ENCODE measurements at regions not wholly inside any gene's neighbourhood (a gene's known extent, or its start where the extent isn't known, plus 50 kb on each side); places are given as distances from the start of the nearest gene placed in this dataset.
A peak's percentile ranks its signal among the peaks of the same experiment; 100 is the strongest.

DNA sequence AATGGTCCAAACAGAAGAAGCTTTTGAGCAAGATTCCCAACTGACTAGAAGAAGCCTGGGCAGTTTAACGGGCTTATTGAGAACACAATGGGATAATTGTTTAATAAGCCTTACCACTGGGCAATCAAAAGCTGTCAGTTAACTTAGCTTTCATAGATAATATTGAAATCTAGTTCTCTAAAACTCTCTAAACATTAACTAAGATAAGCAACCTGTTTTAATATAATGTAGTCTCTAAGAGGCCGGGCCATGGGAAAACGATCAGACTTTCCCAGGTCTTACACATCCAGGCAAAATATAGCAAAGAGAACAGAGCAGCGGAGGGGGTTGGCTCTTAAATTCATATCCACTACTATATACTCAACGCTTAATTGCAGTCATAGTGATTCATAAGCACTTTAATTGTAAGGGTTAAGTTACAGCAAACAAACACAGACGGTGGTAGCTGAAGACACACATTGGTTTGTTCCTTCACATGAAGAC, 128.0 kb upstream of the FAM83B start:
- Histone ChIP-seq H3K4me1 (peaks cover 8 to 20% (median 16%) of the 10 kb centered on the region in 3 donors), H3K27ac (peak overlapping the region in 3 of 4 donors; percentile 16 to 56 (median 50)), H3K9me3 (no peaks in the 10 kb centered on the region), H3K36me3 (no peaks in the 10 kb centered on the region), H3K27me3 (no peaks in the 10 kb centered on the region), H3K4me3 (peak overlapping the region in 1 of 4 donors; percentile 6)
- FAIRE-seq (no peak), ATAC-seq (peak; percentile 63 to 88 (median 83)), DNase-seq (peak in 1 of 6 donors; percentile 39)
- TF ChIP-seq, protein P1, sequence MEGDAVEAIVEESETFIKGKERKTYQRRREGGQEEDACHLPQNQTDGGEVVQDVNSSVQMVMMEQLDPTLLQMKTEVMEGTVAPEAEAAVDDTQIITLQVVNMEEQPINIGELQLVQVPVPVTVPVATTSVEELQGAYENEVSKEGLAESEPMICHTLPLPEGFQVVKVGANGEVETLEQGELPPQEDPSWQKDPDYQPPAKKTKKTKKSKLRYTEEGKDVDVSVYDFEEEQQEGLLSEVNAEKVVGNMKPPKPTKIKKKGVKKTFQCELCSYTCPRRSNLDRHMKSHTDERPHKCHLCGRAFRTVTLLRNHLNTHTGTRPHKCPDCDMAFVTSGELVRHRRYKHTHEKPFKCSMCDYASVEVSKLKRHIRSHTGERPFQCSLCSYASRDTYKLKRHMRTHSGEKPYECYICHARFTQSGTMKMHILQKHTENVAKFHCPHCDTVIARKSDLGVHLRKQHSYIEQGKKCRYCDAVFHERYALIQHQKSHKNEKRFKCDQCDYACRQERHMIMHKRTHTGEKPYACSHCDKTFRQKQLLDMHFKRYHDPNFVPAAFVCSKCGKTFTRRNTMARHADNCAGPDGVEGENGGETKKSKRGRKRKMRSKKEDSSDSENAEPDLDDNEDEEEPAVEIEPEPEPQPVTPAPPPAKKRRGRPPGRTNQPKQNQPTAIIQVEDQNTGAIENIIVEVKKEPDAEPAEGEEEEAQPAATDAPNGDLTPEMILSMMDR (IDR thresholded peaks at IDR 0.05) = no peak
- 8 to 12% methylated on average over 6 of the region's 6 CpGs for WGBS, 2 donors
- intact Hi-C loops (cut with DNase I) = loop anchor here in 1 of 3 donors (10.0 kb wide), 1 partner anchor 346 kb away; no protein-coding TSS in a partner anchor

DNA sequence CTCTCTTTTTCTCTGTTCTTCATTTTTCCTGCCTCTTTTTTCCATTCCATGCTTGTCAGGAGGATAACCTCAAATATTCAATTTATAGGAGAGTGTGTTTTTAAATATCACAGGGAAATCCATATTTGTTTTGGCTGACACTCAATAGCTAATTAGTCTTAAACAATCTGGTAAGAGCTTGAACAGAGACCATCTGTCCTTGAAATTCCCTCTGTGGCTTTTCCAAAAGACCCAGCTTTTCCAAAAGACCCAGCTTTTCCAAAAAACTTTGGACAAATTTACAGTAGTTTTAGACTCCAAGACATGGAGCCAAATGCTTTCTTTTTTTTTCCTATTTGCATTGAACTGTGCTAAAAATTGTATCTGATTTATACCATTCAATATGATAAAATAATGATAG, 127.4 kb upstream of the FAM83B start:
- no peak overlapping the region for H3K4me3 ChIP-seq
- no peaks in the 10 kb centered on the region for H3K9me3 ChIP-seq
- no peaks in the 10 kb centered on the region for H3K27me3 ChIP-seq
- intact Hi-C loops (cut with DNase I) = loop anchor here in 1 of 3 donors (10.0 kb wide), 1 partner anchor 346 kb away; no protein-coding TSS in a partner anchor
- FAIRE-seq (no peak), DNase-seq (no peak), ATAC-seq (no peak)
- H3K4me1 ChIP-seq = peaks cover 8 to 20% (median 16%) of the 10 kb centered on the region in 3 donors
- TF ChIP-seq, protein P1 (IDR thresholded peaks at IDR 0.05) = no peak
- H3K27ac ChIP-seq = peak overlapping the region in 2 of 4 donors; percentile 33 to 56
- no peaks in the 10 kb centered on the region for H3K36me3 ChIP-seq

DNA sequence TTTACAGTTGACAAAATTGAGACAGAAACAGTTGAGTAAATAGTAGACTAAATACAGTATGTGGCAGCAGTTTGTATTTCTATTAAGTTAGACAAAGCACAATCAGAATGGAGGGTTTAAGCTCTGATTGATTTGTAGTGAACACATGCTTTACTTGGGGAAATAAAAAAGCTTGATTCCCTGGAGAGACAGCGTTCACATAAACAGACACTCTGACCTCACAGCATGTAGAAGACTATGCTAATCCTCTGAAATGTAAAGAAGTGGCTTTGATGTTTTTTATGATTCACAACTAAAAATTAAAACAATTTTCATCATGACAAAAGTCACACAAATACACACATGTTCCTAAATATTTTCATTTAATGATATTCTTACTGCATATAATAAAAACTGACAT, 126.9 kb upstream of the FAM83B start:
- no peak for FAIRE-seq
- Histone ChIP-seq H3K36me3 (no peaks in the 10 kb centered on the region), H3K27ac (peak overlapping the region in 1 of 4 donors; percentile 56), H3K4me3 (no peak overlapping the region), H3K4me1 (peaks cover 8 to 17% (median 16%) of the 10 kb centered on the region in 3 donors), H3K9me3 (no peaks in the 10 kb centered on the region), H3K27me3 (no peaks in the 10 kb centered on the region)
- intact Hi-C loops (cut with DNase I) = loop anchor here in 1 of 3 donors (10.0 kb wide), 1 partner anchor 345 kb away; no protein-coding TSS in a partner anchor
- TF ChIP-seq, protein P1 (IDR thresholded peaks at IDR 0.05) = no peak
- no peak for DNase-seq
- 0% methylated on average over 1 of the region's 1 CpG for WGBS, 2 donors
- ATAC-seq = no peak

DNA sequence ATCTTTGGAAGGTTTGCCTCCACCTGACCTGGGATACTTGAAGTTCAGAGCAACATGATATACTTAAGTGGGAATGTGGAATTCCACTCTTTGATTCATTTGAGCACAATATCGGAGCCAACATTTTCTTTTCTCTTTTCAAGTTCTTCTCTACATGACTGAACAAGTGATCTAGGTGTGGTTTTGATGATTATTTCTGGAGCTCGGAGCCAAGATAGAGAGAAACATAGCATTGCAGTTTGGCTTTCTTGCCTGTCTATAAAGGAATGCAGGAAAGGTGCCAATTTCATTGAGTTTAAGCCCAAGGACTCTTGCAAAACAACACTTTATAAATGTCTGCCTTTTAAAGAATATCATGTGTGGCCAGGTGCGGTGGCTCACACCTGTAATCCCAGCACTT, 124.2 kb upstream of the FAM83B start:
- Histone ChIP-seq H3K27ac (no peak overlapping the region), H3K27me3 (peaks cover 0 to 4% (median 0%) of the 10 kb centered on the region in 4 donors), H3K4me1 (peaks cover 8 to 17% (median 16%) of the 10 kb centered on the region in 3 donors), H3K9me3 (no peaks in the 10 kb centered on the region), H3K36me3 (no peaks in the 10 kb centered on the region), H3K4me3 (no peak overlapping the region)
- ATAC-seq (no peak), FAIRE-seq (no peak), DNase-seq (no peak)
- 46% methylated on average over 3 of the region's 3 CpGs for WGBS, 2 donors
- TF ChIP-seq, protein P1 (IDR thresholded peaks at IDR 0.05) = no peak
- intact Hi-C loops (cut with DNase I) = no loop called here

DNA sequence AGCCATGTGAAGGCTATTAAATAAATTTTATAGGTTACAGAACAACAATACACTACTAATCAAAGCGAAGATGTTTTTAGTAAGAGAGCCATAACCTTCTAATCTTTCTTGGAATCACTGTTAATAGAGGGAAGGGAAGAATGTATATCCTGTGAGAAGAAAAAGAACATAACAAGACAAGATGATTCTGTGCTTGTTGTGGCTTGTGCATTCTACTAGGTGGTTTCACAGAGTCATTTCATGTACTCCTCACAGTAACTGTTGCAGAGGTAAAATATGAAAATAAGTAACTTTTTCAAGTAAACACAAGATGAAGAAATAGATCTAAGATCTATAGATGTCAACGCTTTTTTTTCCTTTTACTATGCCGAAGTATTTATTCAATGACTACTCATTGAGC, 116.9 kb upstream of the FAM83B start:
- ATAC-seq = no peak
- FAIRE-seq = no peak

More for the DNA sequence above, 116.9 kb upstream of the FAM83B start:
- Histone ChIP-seq H3K36me3 (no peaks in the 10 kb centered on the region), H3K27ac (no peak overlapping the region), H3K4me3 (no peak overlapping the region), H3K4me1 (no peaks in the 10 kb centered on the region), H3K27me3 (peaks cover 0 to 4% (median 0%) of the 10 kb centered on the region in 4 donors), H3K9me3 (no peaks in the 10 kb centered on the region)
- TF ChIP-seq, protein P1 (IDR thresholded peaks at IDR 0.05) = no peak
- intact Hi-C loops (cut with DNase I) = no loop called here
- 75 to 89% methylated on average over 3 of the region's 3 CpGs for whole genome bisulfite sequencing, 2 donors
- no peak for DNase-seq
